ENCODE measurements at regions not wholly inside any gene's neighbourhood (a gene's known extent, or its start where the extent isn't known, plus 50 kb on each side); places are given as distances from the start of the nearest gene placed in this dataset.

DNA sequence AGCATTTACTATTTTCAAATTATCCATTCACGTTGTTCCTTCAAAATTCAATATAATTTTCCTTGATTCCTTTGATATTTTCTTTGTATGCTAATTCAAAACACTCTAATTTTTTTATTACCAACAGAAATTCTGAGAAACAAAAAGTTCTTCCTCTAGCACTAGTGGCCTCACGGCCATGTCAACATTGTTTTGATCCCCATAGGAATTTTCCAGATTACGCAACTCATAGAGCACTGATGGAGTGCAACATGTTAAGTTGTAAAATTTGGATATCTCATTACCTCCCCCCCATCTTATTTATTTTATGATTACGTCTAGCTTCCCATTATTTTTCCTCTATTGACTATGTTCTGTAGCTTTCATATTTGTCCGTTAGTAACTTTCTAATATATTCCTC lies 745.3 kb downstream of the TUSC7 start:
- in situ Hi-C loops (cut with MboI; ENCODE audit: low sequenced_read_pairs in 4 of 4) (no loop called here), intact Hi-C loops (cut with DNase I; ENCODE audit: low total_unique reads) (no loop called here)
- Histone ChIP-seq H3K27me3 (no peaks in the 10 kb centered on the region), H3K27ac (no peak overlapping the region), H3K9me3 (no peaks in the 10 kb centered on the region), H3K4me3 (no peak overlapping the region), H3K36me3 (no peaks in the 10 kb centered on the region), H3K4me1 (no peaks in the 10 kb centered on the region)
- DNase-seq (no peak), ATAC-seq (no peak)
- TF ChIP-seq, protein P1, sequence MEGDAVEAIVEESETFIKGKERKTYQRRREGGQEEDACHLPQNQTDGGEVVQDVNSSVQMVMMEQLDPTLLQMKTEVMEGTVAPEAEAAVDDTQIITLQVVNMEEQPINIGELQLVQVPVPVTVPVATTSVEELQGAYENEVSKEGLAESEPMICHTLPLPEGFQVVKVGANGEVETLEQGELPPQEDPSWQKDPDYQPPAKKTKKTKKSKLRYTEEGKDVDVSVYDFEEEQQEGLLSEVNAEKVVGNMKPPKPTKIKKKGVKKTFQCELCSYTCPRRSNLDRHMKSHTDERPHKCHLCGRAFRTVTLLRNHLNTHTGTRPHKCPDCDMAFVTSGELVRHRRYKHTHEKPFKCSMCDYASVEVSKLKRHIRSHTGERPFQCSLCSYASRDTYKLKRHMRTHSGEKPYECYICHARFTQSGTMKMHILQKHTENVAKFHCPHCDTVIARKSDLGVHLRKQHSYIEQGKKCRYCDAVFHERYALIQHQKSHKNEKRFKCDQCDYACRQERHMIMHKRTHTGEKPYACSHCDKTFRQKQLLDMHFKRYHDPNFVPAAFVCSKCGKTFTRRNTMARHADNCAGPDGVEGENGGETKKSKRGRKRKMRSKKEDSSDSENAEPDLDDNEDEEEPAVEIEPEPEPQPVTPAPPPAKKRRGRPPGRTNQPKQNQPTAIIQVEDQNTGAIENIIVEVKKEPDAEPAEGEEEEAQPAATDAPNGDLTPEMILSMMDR (IDR thresholded peaks at IDR 0.05 in 4 of 5, conservative IDR thresholded peaks at IDR 0.05 in 1 of 5): no peak
- TF ChIP-seq POLR2A (IDR thresholded peaks at IDR 0.05): no peak

DNA sequence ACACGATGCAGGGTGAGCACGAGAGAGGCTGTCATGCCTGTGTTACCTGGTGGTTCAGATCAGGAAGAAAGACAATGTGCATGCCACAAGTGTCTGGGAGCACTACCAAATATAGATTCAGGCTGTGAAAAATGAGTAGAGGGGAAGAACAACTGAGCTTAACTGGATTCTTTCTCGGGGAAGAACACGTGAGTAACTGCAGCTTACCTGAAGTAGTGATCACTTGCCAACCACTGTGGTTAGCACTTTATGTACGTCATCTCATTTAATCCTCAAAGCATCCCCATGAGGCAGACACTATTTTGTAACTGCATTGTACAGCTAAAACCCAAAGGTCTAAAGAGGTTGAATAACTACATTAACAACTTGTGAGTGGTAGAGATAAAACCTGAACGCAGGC lies 746.2 kb downstream of the TUSC7 start:
- ATAC-seq (no peak), DNase-seq (no peak)
- no peaks in the 10 kb centered on the region for H3K36me3 ChIP-seq
- TF ChIP-seq, protein P1 (IDR thresholded peaks at IDR 0.05 in 4 of 5, conservative IDR thresholded peaks at IDR 0.05 in 1 of 5): no peak
- TF ChIP-seq POLR2A (IDR thresholded peaks at IDR 0.05): no peak
- no peak overlapping the region for H3K4me3 ChIP-seq
- in situ Hi-C loops (cut with MboI; ENCODE audit: low sequenced_read_pairs in 4 of 4): no loop called here
- H3K27ac ChIP-seq: no peak overlapping the region
- no peaks in the 10 kb centered on the region for H3K4me1 ChIP-seq
- intact Hi-C loops (cut with DNase I; ENCODE audit: low total_unique reads): no loop called here
- H3K27me3 ChIP-seq: no peaks in the 10 kb centered on the region
- H3K9me3 ChIP-seq: no peaks in the 10 kb centered on the region

DNA sequence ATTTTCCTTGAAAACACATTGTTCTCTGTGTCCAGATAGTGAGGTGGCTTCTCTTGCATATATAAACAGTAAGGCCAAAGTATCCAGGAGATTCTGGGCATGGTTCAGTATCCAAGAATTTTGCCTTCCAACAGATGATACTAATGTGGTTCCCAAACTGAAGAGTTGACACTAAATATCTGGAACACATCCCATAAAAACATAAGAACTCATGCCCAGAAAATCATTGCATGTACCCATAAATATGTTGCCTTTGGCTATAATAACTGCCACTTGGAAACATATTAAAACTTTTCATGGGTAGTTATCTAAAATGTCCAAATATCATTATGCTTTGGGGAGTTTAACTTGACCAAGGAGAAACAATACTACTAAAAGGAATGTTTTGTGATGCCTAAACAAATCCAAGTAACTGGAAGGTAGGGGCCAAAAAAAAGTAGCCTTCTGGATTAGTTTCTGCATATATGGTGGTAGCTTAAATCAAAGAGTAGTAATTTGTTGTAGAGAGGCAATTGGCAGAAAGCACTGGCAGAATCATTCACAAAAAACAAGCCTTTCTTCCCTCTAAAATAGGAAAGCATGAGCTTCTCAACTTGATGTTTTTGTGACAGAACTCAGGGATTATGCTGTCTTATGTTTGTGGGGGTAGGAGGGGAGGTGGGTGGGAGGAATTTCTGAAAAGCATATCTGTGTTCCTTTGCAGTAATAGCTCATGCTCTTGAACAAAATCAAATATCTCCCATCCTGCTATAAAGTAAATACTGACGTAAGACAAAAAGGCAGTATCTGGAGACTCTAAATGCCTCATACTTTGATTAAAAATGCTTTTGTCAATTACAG lies 753.9 kb downstream of the TUSC7 start:
- intact Hi-C loops (cut with DNase I; ENCODE audit: low total_unique reads): no loop called here
- no peak for TF ChIP-seq POLR2A (IDR thresholded peaks at IDR 0.05)
- TF ChIP-seq, protein P1 (IDR thresholded peaks at IDR 0.05 in 4 of 5, conservative IDR thresholded peaks at IDR 0.05 in 1 of 5): no peak

DNA sequence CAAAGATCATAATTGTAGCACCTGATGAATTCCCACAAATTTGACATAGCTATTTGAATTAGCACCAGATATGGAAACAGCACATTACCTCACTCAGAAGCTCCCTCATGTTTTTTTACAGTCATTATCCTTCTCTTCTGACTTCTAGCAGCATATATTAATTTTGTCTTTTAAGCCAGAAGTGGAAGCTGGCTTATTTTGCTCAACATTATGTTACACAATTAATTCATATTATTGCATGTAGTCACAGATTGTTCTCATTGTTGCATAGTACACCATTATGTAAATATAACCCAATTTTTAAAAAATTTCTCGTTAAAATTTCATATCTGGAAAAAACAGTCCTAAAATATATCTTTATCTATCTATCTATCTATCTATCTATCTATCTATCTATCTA lies 762.3 kb downstream of the TUSC7 start:
- in situ Hi-C loops (cut with MboI; ENCODE audit: low sequenced_read_pairs in 4 of 4): no loop called here
- no peak for DNase-seq

More for the DNA sequence above, 753.9 kb downstream of the TUSC7 start:
- no peaks in the 10 kb centered on the region for H3K9me3 ChIP-seq
- DNase-seq (no peak), ATAC-seq (no peak)
- no peak overlapping the region for H3K4me3 ChIP-seq
- H3K36me3 ChIP-seq: no peaks in the 10 kb centered on the region
- H3K27ac ChIP-seq: no peak overlapping the region
- no peaks in the 10 kb centered on the region for H3K27me3 ChIP-seq
- in situ Hi-C loops (cut with MboI; ENCODE audit: low sequenced_read_pairs in 4 of 4): no loop called here
- H3K4me1 ChIP-seq: no peaks in the 10 kb centered on the region

More for the DNA sequence above, 762.3 kb downstream of the TUSC7 start:
- TF ChIP-seq POLR2A (IDR thresholded peaks at IDR 0.05): no peak
- TF ChIP-seq, protein P1 (IDR thresholded peaks at IDR 0.05 in 4 of 5, conservative IDR thresholded peaks at IDR 0.05 in 1 of 5): no peak
- no peak for ATAC-seq
- H3K4me3 ChIP-seq: no peak overlapping the region
- H3K27ac ChIP-seq: no peak overlapping the region
- H3K9me3 ChIP-seq: no peaks in the 10 kb centered on the region
- no peaks in the 10 kb centered on the region for H3K36me3 ChIP-seq
- no peaks in the 10 kb centered on the region for H3K27me3 ChIP-seq
- intact Hi-C loops (cut with DNase I; ENCODE audit: low total_unique reads): no loop called here
- no peaks in the 10 kb centered on the region for H3K4me1 ChIP-seq

Measured in gastrocnemius medialis (tissue), 4 donors.